OCI-LY7 (cell line): ENCODE measurements at regions not wholly inside any gene's neighbourhood (a gene's known extent, or its start where the extent isn't known, plus 50 kb on each side); places are given as distances from the start of the nearest gene placed in this dataset.

Experiments used
- BruUV-seq: library from RNA; stranded (reverse); fragments of 400-500 nt; replicated peaks from 2 replicates; lab custom pipeline; 2021; lab: Mats Ljungman, UMichigan
- CTCF ChIA-PET: fragments of 300-600 bp; sonication (Branson Sonifier 250); formaldehyde crosslinking; loops from one replicate; lab custom pipeline; 2022; ENCODE audit warnings: antibody characterized with exemption; ENCODE audit not compliant: unreplicated experiment; lab: Charles Lee
- POLR2A ChIA-PET: fragments of 300-600 bp; sonication (Branson Sonifier 250); formaldehyde crosslinking; loops from one replicate; lab custom pipeline; 2022; ENCODE audit warnings: antibody characterized with exemption; lab: Charles Lee
- DNase-seq: peaks from one replicate; pipeline ENCODE4 v3.0.0-alpha.2; 2015; ENCODE audit warnings: low spot score
- H2AFZ ChIP-seq: fragments of 200-600 bp; sonication (generic), shearing (Covaris generic); 2 replicates; pipeline ENCODE4 v1.6.1; 2014; ENCODE audit warnings: mild to moderate bottlenecking, antibody characterized with exemption, low read length, moderate library complexity
- H3K27ac ChIP-seq: fragments of 200-600 bp; sonication (generic); 2 replicates; pipeline ENCODE4 v1.5.1; 2014; ENCODE audit warnings: mixed run types, low read depth, mild to moderate bottlenecking, moderate library complexity, low read length, inconsistent platforms; ENCODE audit not compliant: poor library complexity, severe bottlenecking
- H3K36me3 ChIP-seq: fragments of 200-600 bp; sonication (generic); 2 replicates; pipeline ENCODE4 v1.6.1; 2014; ENCODE audit warnings: mild to moderate bottlenecking, antibody characterized with exemption, low read length, moderate library complexity, mixed read lengths; ENCODE audit not compliant: insufficient read depth
- H3K4me1 ChIP-seq: fragments of 200-600 bp; sonication (generic); 2 replicates; pipeline ENCODE4 v1.5.1; 2014; ENCODE audit warnings: mild to moderate bottlenecking, low read length; ENCODE audit not compliant: insufficient read depth, poor library complexity, severe bottlenecking
- H3K4me2 ChIP-seq: fragments of 200-600 bp; sonication (generic); 2 replicates; pipeline ENCODE4 v1.6.1; 2014; ENCODE audit warnings: mild to moderate bottlenecking, low read length
- H3K4me3 ChIP-seq: fragments of 200-600 bp; sonication (generic); 2 replicates; pipeline ENCODE4 v1.5.1; 2014; ENCODE audit warnings: mild to moderate bottlenecking, low read depth, low read length; ENCODE audit not compliant: poor library complexity, severe bottlenecking
- H3K79me2 ChIP-seq: fragments of 200-600 bp; sonication (generic); 2 replicates; pipeline ENCODE4 v1.6.1; 2016; ENCODE audit warnings: low read depth, mild to moderate bottlenecking, low read length, moderate library complexity, mixed read lengths; ENCODE audit not compliant: insufficient read depth
- H3K9me2 ChIP-seq: fragments of 200-600 bp; sonication (generic); 2 replicates; pipeline ENCODE4 v1.6.1; 2016; ENCODE audit warnings: mild to moderate bottlenecking, low read length, mixed read lengths; ENCODE audit not compliant: insufficient read depth
- H3K9me3 ChIP-seq: fragments of 200-600 bp; sonication (generic); 2 replicates; pipeline ENCODE4 v1.6.1; 2014; ENCODE audit warnings: mild to moderate bottlenecking, mixed run types, low read length, mixed read lengths
- H4K20me1 ChIP-seq: fragments of 200-600 bp; sonication (generic); 2 replicates; pipeline ENCODE4 v1.6.1; 2014; ENCODE audit warnings: mild to moderate bottlenecking, antibody characterized with exemption, low read length, moderate library complexity, mixed read lengths; ENCODE audit not compliant: insufficient read depth
- EZH2phosphoT487 ChIP-seq: fragments of 200-600 bp; sonication (generic); IDR thresholded peaks from 2 replicates; pipeline ENCODE4 v1.6.1; 2018; ENCODE audit warnings: low read depth, borderline replicate concordance, mild to moderate bottlenecking, mixed run types, antibody characterized with exemption, low read length, moderate library complexity, mixed read lengths
- intact Hi-C: fragments of 100-400 bp; cut with micrococcal nuclease; formaldehyde crosslinking; loops from one replicate; pipeline ENCODE4 v1.10.0; 2022; ENCODE audit not compliant: unreplicated experiment
- TF ChIP-seq, protein P1 (sequence below): fragments of 200-600 bp; sonication (generic); conservative IDR thresholded peaks from 2 replicates; pipeline ENCODE4 v1.5.1; 2014; ENCODE audit warnings: mild to moderate bottlenecking, antibody characterized with exemption, low read length, moderate library complexity, mixed read lengths

DNA sequence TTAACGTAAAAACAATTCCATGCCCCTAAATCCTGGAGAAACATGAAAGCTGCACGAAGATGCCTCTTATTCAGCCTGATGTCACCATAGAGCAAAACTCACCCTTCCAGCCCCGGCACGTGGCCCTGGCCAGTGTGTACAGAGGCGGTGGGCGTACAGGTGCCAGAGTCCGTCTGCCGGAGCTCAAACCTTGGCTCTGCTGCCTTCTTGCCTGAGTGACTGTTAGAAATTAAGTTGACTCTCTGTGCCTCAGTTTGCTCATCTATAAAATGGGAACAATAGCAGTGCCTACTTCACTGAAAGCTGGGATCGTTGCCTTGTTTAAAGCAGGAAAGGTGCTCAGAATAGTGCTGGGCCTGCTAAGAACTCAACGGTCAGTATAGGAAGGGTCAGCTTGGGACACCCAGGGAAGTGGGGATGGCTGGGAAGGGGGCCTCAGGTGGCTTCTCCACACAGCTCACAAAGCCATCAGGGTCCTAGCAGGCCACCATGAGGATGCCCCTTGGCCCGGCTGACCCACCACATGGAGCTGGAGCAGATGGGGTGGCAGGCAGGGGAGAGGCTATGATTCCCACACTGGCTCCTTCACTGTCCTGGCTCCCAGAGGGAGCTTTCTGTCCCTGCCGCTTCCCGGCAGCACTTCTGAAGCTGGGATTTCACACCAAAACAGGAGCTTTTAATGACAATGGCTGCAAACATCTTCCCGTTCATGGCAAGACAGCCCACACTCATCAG lies 237.2 kb downstream of the NPHP4 start:
- ChIA-PET CTCF (no interaction called here), POLR2A (no interaction called here)
- H3K4me2 ChIP-seq, result no peak overlapping the region
- TF ChIP-seq, protein P1, sequence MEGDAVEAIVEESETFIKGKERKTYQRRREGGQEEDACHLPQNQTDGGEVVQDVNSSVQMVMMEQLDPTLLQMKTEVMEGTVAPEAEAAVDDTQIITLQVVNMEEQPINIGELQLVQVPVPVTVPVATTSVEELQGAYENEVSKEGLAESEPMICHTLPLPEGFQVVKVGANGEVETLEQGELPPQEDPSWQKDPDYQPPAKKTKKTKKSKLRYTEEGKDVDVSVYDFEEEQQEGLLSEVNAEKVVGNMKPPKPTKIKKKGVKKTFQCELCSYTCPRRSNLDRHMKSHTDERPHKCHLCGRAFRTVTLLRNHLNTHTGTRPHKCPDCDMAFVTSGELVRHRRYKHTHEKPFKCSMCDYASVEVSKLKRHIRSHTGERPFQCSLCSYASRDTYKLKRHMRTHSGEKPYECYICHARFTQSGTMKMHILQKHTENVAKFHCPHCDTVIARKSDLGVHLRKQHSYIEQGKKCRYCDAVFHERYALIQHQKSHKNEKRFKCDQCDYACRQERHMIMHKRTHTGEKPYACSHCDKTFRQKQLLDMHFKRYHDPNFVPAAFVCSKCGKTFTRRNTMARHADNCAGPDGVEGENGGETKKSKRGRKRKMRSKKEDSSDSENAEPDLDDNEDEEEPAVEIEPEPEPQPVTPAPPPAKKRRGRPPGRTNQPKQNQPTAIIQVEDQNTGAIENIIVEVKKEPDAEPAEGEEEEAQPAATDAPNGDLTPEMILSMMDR, result no peak
- no peak for TF ChIP-seq EZH2phosphoT487
- no peaks in the 10 kb centered on the region for H4K20me1 ChIP-seq
- no peak overlapping the region for H3K4me3 ChIP-seq
- DNase-seq, result no peak
- H3K36me3 ChIP-seq, result no peaks in the 10 kb centered on the region
- no peak overlapping the region for H2AFZ ChIP-seq
- H3K9me3 ChIP-seq, result no peaks in the 10 kb centered on the region
- intact Hi-C loops, result no loop called here
- BruUV-seq, result no TSS peak
- no peaks in the 10 kb centered on the region for H3K4me1 ChIP-seq
- H3K9me2 ChIP-seq, result no peaks in the 10 kb centered on the region
- no peaks in the 10 kb centered on the region for H3K79me2 ChIP-seq
- H3K27ac ChIP-seq, result no peak overlapping the region

DNA sequence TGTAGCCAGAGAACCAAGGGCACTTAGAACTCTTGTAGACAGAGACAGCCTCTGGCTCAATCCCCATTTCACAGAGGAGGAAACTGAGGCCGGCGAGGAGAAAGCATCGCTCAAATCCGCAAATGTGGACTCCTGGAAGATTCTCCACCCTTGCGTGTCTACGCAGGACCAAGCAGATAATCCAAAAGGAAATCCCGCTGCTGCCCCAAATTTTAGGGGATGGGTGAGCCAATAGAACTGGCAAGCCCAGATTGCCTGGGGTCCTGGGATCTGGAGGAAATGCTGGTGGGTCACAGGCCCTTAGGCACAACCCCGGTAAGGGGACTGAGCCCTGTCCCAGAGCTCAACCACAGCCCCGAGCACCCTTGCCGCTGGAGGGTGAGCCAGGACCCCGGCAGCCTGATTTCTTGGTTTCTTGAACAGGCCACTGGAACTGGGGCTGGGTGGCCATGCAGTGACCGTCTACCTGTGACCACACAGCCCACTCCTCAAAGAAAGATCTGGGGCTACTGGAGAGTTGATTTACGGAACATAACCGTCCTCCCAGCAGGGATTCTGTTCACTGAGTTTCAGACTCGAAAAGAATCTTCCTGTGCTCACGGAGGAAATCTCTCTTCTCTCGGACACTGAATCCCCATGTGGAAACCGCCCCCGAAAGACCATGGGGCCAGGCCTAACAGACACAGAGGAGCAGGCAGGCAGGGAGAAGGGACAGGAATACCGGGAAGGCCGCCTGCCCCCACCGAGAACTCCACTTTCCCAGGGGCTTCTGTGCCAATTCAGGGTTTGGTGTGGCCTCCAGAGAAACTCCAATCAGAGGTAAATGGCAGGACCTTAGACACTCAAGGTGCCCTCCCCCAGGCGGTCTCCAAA lies 238.4 kb downstream of the NPHP4 start:
- CTCF ChIA-PET, result no interaction called here
- no peak overlapping the region for H2AFZ ChIP-seq
- H3K4me2 ChIP-seq, result no peak overlapping the region
- intact Hi-C loops, result no loop called here
- no peaks in the 10 kb centered on the region for H3K36me3 ChIP-seq
- TF ChIP-seq, protein P1, result no peak
- TF ChIP-seq EZH2phosphoT487, result no peak
- BruUV-seq, result no TSS peak
- H3K4me3 ChIP-seq, result no peak overlapping the region
- H3K79me2 ChIP-seq, result no peaks in the 10 kb centered on the region
- no peak for DNase-seq
- no peaks in the 10 kb centered on the region for H4K20me1 ChIP-seq
- H3K9me3 ChIP-seq, result no peaks in the 10 kb centered on the region
- no peaks in the 10 kb centered on the region for H3K9me2 ChIP-seq
- no peaks in the 10 kb centered on the region for H3K4me1 ChIP-seq
- H3K27ac ChIP-seq, result no peak overlapping the region
- POLR2A ChIA-PET, result no interaction called here
